Esophagus muscularis mucosa (tissue), 4 donors: ENCODE measurements at regions not wholly inside any gene's neighbourhood (a gene's known extent, or its start where the extent isn't known, plus 50 kb on each side); places are given as distances from the start of the nearest gene placed in this dataset.

Source experiments
- EP300 ChIP-seq: sonication (generic); formaldehyde crosslinking; IDR thresholded peaks from one replicate; pipeline ENCODE4 v1.6.1; 2017; ENCODE audit warnings: antibody characterized with exemption
- POLR2A ChIP-seq: fragments of 450-650 bp; IDR thresholded peaks from one replicate; pipeline ENCODE4 v1.6.1; 2017; ENCODE audit warnings: antibody characterized with exemption, moderate library complexity, mild to moderate bottlenecking, low read depth
- POLR2AphosphoS5 ChIP-seq, 2 donors: sonication (generic); formaldehyde crosslinking; IDR thresholded peaks; one replicate each; pipeline ENCODE4 v1.6.1; 2017; ENCODE audit warnings: antibody characterized with exemption in 2 of 2
- TF ChIP-seq, protein P1 (sequence below), 3 experiments: fragments of 200-600 bp in 2 of 3; fragments of 450-650 bp in 1 of 3; sonication (generic) in 2 of 3; IDR thresholded peaks; one replicate each; pipeline ENCODE4 v1.5.1; 2017 to 2019; ENCODE audit warnings: antibody characterized with exemption in 3 of 3, mild to moderate bottlenecking in 2 of 3, moderate library complexity in 1 of 3

DNA sequence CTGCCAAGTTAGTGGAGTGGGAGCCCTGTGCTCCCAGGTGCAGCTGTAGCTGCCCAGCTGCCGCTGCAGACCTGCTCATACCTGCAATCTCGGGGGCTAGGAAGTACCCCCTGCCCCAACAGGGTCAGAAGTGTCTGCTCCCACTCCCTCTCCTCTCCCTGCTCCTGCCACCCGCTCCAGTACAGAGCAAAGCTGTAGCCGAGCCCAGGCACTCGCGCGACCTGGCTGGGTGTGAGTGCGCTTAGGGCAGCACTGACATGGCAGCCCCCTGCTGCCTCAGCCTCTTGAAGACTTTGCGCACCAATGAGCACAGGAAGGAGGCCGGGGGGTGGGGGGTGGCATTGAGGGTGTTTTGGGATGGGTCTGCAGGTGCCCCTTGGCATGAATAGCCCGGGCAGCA lies 1951.4 kb downstream of the SUCLG1 start:
- TF ChIP-seq, protein P1, sequence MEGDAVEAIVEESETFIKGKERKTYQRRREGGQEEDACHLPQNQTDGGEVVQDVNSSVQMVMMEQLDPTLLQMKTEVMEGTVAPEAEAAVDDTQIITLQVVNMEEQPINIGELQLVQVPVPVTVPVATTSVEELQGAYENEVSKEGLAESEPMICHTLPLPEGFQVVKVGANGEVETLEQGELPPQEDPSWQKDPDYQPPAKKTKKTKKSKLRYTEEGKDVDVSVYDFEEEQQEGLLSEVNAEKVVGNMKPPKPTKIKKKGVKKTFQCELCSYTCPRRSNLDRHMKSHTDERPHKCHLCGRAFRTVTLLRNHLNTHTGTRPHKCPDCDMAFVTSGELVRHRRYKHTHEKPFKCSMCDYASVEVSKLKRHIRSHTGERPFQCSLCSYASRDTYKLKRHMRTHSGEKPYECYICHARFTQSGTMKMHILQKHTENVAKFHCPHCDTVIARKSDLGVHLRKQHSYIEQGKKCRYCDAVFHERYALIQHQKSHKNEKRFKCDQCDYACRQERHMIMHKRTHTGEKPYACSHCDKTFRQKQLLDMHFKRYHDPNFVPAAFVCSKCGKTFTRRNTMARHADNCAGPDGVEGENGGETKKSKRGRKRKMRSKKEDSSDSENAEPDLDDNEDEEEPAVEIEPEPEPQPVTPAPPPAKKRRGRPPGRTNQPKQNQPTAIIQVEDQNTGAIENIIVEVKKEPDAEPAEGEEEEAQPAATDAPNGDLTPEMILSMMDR (IDR thresholded peaks at IDR 0.05): no peak
- TF ChIP-seq POLR2A (no peak), POLR2AphosphoS5 (IDR thresholded peaks at IDR 0.05) (no peak), EP300 (no peak)
